ENCODE measurements at regions not wholly inside any gene's neighbourhood (a gene's known extent, or its start where the extent isn't known, plus 50 kb on each side); places are given as distances from the start of the nearest gene placed in this dataset.
A peak's percentile ranks its signal among the peaks of the same experiment; 100 is the strongest.
"Not testable (repeated sequence)": the region's sequence is repeated elsewhere in the genome, so short reads cannot be mapped to it uniquely, and the experiment has no call there.

GRCh38 chr2:175293195-175293594, 111.7 kb upstream of the ATP5MC3 start:
- no peak for DNase-seq (ENCODE audit: low read depth)
- no peak for TF ChIP-seq CTCF (IDR thresholded peaks at IDR 0.05; ENCODE audit: insufficient read depth, low read length)
- H3K4me3 ChIP-seq (ENCODE audit: low read depth, low read length) = no peak overlapping the region

DNA sequence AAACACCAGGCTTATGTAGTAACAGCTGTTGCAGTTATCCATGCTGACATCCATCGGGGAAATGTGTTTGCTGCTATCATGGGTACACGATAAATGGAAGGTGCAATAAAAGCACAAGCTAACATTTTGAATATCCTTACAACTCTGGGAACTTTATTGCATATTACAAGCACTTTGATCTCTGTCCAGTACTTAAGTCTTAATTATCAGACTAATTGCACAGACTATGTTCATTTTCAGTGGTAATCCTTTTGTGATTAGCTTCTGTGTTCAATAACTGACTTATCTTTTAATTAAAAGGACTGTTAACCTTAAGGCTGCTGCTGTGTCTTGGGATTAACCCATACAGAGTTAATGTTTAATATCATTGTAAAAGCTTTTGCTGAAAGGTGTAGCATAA, 101.4 kb upstream of the ATP5MC3 start:
- DNase-seq (ENCODE audit: low read depth) = no peak
- no peak overlapping the region for H3K4me3 ChIP-seq (ENCODE audit: low read depth, low read length)
- TF ChIP-seq CTCF (IDR thresholded peaks at IDR 0.05; ENCODE audit: insufficient read depth, low read length) = no peak

DNA sequence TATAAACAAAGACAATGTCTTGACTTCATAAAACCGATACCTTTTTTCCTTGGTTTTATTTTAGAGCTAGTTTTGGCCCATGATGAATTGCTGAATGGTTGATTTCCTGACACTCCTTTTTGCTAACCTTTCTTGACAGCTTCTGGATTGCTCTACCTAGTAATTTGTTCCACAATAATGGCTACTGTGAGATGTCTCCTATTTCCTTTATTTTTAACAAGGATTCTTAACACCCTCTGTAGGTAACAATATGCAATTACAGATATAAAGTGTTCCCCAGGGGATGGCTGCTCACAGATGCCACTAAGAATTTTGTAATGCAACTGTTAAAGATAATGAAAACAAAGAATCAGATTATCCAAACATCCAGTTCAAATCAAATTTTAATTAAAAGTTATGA, 100.8 kb upstream of the ATP5MC3 start:
- peak; percentile 45 for TF ChIP-seq CTCF (IDR thresholded peaks at IDR 0.05; ENCODE audit: insufficient read depth, low read length)
- peak; percentile 49 for DNase-seq (ENCODE audit: low read depth)
- H3K4me3 ChIP-seq (ENCODE audit: low read depth, low read length) = no peak overlapping the region

DNA sequence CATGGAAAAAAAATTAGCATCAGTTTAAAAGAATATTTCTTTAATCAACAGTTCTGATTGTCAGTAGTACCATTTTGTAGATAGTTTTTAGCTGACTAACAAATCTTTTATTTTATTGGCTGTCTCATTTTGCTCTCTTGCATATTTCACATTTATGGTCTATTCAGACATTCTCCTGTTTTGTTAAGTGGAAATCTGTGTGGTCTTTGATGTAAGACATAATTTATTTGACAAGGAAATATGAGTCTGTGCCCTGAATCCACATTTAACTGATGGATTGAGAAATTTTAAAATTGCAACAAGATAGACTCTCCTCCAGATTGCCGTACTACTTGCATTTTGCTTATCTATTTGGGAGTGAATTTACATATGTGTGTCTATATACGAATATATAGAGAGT, 96.3 kb upstream of the ATP5MC3 start:
- no peak for DNase-seq (ENCODE audit: low read depth)
- no peak for TF ChIP-seq CTCF (IDR thresholded peaks at IDR 0.05; ENCODE audit: insufficient read depth, low read length)
- H3K4me3 ChIP-seq (ENCODE audit: low read depth, low read length) = no peak overlapping the region

GRCh38 chr2:175275539-175275938, 94.0 kb upstream of the ATP5MC3 start:
- no peak for TF ChIP-seq CTCF (IDR thresholded peaks at IDR 0.05; ENCODE audit: insufficient read depth, low read length)

DNA sequence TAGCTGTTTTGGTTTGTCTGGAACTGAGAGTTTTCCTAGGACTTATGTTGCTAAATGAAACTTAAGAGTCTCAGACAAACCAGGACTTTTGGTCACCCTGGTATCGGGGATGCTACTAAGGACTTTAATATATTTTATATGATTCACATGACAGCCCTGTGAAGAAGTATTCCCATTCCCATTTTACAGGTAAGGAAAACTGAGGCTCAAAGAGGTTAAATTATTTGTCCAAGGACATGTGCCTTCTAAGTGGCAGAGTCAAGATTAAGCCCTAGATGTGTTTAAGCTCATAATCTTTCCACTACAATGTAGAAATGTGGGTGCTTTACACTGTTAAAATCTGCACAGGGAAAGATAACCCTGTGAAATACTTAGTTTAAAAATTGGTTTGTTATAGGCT, 77.7 kb upstream of the ATP5MC3 start:
- DNase-seq (ENCODE audit: low read depth) = no peak
- no peak for TF ChIP-seq CTCF (IDR thresholded peaks at IDR 0.05; ENCODE audit: insufficient read depth, low read length)
- no peak overlapping the region for H3K4me3 ChIP-seq (ENCODE audit: low read depth, low read length)

More at GRCh38 chr2:175275539-175275938, 94.0 kb upstream of the ATP5MC3 start:
- no peak overlapping the region for H3K4me3 ChIP-seq (ENCODE audit: low read depth, low read length)
- DNase-seq (ENCODE audit: low read depth) = no peak

DNA sequence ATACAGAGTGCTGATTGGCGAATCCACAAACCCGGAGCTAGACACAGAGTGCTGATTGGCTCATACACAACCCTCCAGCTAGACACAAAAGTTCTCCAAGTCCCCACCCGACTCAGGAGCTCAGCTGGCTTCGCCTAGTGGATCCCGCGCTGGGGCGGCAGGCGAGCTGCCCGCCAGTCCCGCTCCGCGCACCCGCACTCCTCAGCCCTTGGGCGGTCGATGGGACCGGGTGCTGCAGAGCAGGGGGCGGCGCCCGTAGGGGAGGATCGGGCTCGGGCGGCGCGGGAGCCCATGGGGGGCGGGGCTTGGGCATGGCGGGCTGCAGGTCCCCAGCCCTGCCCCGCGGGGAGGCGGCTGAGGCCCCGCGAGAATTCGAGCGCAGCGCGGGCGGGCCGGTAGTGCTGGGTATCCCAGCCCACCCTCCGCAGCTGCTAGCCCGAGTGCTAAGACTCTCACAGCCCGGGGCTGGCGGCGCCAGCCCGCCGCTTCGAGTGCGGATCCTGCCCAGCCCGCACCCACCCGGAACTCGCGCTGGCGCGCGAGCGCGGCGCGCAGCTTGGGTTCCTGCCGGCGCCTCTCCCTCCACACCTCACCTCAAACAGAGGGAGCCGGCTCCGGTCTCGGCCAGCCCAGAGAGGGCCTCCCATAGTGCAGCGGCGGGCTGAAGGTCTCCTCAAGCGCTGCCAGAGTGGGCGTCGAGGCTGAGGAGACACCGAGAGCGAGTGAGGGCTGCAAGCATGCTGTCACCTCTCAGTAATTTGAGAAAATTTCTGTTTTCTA, 75.5 kb upstream of the ATP5MC3 start:
- no peak for DNase-seq (ENCODE audit: low read depth)
- H3K4me3 ChIP-seq (ENCODE audit: low read depth, low read length) = no peak overlapping the region
- no peak for TF ChIP-seq CTCF (IDR thresholded peaks at IDR 0.05; ENCODE audit: insufficient read depth, low read length)

DNA sequence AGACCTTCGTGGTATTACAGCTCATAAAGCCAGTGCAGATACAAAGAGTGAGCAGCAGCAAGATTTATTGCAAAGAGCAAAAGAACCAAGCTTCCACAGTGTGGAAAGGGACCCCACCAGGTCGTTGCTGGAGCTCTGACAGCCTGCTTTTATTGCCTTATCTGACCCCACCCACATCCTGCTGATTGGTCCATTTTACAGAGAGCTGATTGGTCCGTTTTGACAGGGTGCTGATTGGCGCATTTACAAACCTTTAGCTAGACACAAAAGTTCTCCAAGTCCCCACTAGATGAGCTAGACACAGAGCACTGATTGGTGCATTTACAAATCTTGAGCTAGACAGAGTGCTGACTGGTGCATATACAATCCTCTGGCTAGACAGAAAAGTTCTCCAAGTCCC, 74.9 kb upstream of the ATP5MC3 start:
- not testable (repeated sequence) for DNase-seq (ENCODE audit: low read depth); H3K4me3 ChIP-seq (ENCODE audit: low read depth, low read length)

Data from fibroblast of the aortic adventitia (primary cell).